ENCODE measurements at regions not wholly inside any gene's neighbourhood (a gene's known extent, or its start where the extent isn't known, plus 50 kb on each side); places are given as distances from the start of the nearest gene placed in this dataset.

- H3F3A ChIP-seq (replicated peaks; ENCODE audit: low read depth): no peaks in the 10 kb centered on the region
- H3K79me2 ChIP-seq (replicated peaks; ENCODE audit: insufficient read depth): no peaks in the 10 kb centered on the region
- no peaks in the 10 kb centered on the region for H3K9me2 ChIP-seq (ENCODE audit: insufficient read depth)
- peaks cover 3% of the 10 kb centered on the region for H3K27me3 Mint-ChIP-seq (ENCODE audit: insufficient read depth, low read depth, poor library complexity)
- H3K4me3 Mint-ChIP-seq: no peak overlapping the region
- peaks cover 30% of the 10 kb centered on the region for H3K9me3 Mint-ChIP-seq
- H3K4me1 ChIP-seq (ENCODE audit: insufficient read depth): peaks cover 13% of the 10 kb centered on the region
- H3K4me2 ChIP-seq: no peak overlapping the region
- ATAC-seq: no peak
- no peak overlapping the region for H3K4me3 ChIP-seq
- TF ChIP-seq POLR2AphosphoS5 (IDR thresholded peaks at IDR 0.05; ENCODE audit: low read depth) (no peak), EZH2 (IDR thresholded peaks at IDR 0.05; ENCODE audit: low read depth, unreplicated experiment) (no peak), STAT1 (IDR thresholded peaks at IDR 0.05; ENCODE audit: unreplicated experiment) (no peak), ZNF114 (CRISPR knock-in tag; IDR thresholded peaks at IDR 0.05) (no peak), JUNB (IDR thresholded peaks at IDR 0.05; ENCODE audit: unreplicated experiment) (no peak), REST (IDR thresholded peaks at IDR 0.05; ENCODE audit: unreplicated experiment) (no peak), ETS1 (IDR thresholded peaks at IDR 0.05) (no peak), NANOG (IDR thresholded peaks at IDR 0.05; ENCODE audit: borderline replicate concordance) (no peak), ZNF462 (CRISPR knock-in tag; IDR thresholded peaks at IDR 0.05) (no peak), ZNF331 (CRISPR knock-in tag; IDR thresholded peaks at IDR 0.05; ENCODE audit: low read depth) (no peak), CTCF (conservative IDR thresholded peaks at IDR 0.05; ENCODE audit: low read depth in 2 of 2) (no peak), EZH2phosphoT487 (IDR thresholded peaks at IDR 0.05; ENCODE audit: unreplicated experiment) (no peak), CREB1 (CRISPR knock-in tag; IDR thresholded peaks at IDR 0.05; ENCODE audit: low read depth) (no peak)
- peaks cover 14% of the 10 kb centered on the region; the same call in 2 of the 3 replicates for H3K4me1 Mint-ChIP-seq
- no peak overlapping the region for H2AFZ ChIP-seq
- peak overlapping the region; percentile 85 for H3K27ac ChIP-seq (ENCODE audit: low read depth)
- no peak overlapping the region for H3K27ac Mint-ChIP-seq
- no peaks in the 10 kb centered on the region for H3K27me3 ChIP-seq (ENCODE audit: insufficient read depth)
- peak; percentile 7 for DNase-seq (ENCODE audit: low spot score)
- no peaks in the 10 kb centered on the region for H3K36me3 ChIP-seq (ENCODE audit: insufficient read depth)
- peaks cover 35% of the 10 kb centered on the region for H3K36me3 Mint-ChIP-seq (ENCODE audit: low read depth)
- H4K20me1 ChIP-seq (replicated peaks; ENCODE audit: insufficient read depth): no peaks in the 10 kb centered on the region
Measured at GRCh38 chrX:94366616-94367015, 692.6 kb downstream of the FAM133A start.

Data from GM23338 (cell line).